ENCODE measurements at regions not wholly inside any gene's neighbourhood (a gene's known extent, or its start where the extent isn't known, plus 50 kb on each side); places are given as distances from the start of the nearest gene placed in this dataset.

DNA sequence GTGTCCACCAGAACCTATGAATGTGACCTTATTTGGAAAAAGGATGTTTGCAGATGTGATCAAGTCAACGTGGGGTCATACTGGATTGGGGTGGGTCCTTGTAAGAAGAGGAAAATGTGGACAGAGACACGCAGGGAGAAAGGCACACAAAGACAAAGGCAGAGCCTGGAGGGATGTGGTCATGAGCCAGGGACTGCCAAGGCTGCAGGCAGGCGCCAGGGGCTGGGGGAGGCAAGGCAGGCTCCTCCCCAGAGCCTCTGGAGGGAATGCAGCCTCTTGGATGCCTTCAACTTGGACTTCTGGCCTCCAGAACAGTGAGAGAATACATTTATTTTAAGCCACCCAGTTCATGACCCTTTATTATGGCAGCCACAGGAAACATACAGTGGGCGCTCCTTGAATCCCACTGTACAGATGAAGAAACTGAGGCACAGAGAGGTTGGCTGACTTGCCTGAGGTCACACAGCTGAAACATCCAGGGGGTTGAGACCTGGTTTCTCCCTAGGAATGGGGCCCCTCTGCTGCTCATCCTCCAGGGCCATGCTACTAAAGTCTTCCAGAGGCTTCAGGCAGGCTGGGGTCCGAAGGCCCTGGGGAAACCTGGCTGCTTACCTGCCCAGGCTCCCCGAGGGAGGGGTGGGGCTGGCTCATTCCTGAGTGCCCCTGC is 99.7 kb downstream of the RFLNA start:
- H3K4me3 ChIP-seq (ENCODE audit: low read depth, low read length): no peak overlapping the region
- no peak for DNase-seq (ENCODE audit: low read depth)
- TF ChIP-seq CTCF (conservative IDR thresholded peaks at IDR 0.05; ENCODE audit: low read depth, low read length): no peak

DNA sequence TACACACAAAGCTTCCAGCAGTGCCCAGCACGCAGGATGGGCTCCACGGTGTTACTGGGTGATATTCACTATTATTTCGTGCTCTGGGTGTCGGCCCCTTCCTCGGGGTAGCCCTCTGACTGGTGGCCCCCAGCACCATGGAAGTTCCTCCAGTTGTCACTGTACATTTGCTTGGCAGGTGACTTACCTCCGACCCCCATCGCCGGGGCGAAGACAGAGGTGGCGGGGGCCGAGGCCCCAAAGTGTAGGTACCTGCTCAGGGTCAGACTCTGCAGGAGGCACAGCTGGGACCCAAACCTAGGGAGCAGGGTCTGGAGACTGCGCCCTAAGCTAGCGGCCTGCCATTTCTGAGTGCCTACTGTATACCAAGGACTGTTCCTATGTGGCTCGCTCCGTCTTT is 98.9 kb downstream of the RFLNA start:
- H3K4me3 ChIP-seq (ENCODE audit: low read depth, low read length): no peak overlapping the region
- TF ChIP-seq CTCF (conservative IDR thresholded peaks at IDR 0.05; ENCODE audit: low read depth, low read length): no peak
- DNase-seq (ENCODE audit: low read depth): no peak

GRCh38 chr12:124393414-124393790 is 98.5 kb downstream of the RFLNA start:
- no peak for DNase-seq (ENCODE audit: low read depth)
- no peak overlapping the region for H3K4me3 ChIP-seq (ENCODE audit: low read depth, low read length)
- no peak for TF ChIP-seq CTCF (conservative IDR thresholded peaks at IDR 0.05; ENCODE audit: low read depth, low read length)

- no peak overlapping the region for H3K4me3 ChIP-seq (ENCODE audit: low read depth, low read length)
- no peak for TF ChIP-seq CTCF (conservative IDR thresholded peaks at IDR 0.05; ENCODE audit: low read depth, low read length)
- DNase-seq (ENCODE audit: low read depth): no peak
Observed at GRCh38 chr12:124392667-124393413, 97.9 kb downstream of the RFLNA start.

DNA sequence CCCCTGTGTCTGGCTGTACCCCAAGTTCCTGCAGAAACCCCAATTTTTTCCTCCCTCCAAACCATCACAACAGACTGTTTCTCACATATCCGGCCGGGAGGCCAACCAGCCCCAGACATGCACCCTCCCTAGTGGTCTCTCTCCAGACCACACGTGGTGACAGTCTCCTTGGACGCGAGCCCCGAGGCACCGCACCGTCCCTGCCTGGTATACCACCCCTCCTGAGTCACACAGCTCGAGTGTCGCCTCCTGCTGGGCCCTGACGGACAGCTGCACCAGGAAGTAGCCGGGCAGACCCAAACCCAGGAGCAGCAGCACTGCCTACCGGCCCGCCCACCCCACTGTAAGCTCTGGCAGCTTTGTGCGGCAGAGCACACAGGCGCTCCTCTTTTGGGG is 97.4 kb downstream of the RFLNA start:
- TF ChIP-seq CTCF (conservative IDR thresholded peaks at IDR 0.05; ENCODE audit: low read depth, low read length): peak; percentile 30
- no peak for DNase-seq (ENCODE audit: low read depth)
- no peak overlapping the region for H3K4me3 ChIP-seq (ENCODE audit: low read depth, low read length)

DNA sequence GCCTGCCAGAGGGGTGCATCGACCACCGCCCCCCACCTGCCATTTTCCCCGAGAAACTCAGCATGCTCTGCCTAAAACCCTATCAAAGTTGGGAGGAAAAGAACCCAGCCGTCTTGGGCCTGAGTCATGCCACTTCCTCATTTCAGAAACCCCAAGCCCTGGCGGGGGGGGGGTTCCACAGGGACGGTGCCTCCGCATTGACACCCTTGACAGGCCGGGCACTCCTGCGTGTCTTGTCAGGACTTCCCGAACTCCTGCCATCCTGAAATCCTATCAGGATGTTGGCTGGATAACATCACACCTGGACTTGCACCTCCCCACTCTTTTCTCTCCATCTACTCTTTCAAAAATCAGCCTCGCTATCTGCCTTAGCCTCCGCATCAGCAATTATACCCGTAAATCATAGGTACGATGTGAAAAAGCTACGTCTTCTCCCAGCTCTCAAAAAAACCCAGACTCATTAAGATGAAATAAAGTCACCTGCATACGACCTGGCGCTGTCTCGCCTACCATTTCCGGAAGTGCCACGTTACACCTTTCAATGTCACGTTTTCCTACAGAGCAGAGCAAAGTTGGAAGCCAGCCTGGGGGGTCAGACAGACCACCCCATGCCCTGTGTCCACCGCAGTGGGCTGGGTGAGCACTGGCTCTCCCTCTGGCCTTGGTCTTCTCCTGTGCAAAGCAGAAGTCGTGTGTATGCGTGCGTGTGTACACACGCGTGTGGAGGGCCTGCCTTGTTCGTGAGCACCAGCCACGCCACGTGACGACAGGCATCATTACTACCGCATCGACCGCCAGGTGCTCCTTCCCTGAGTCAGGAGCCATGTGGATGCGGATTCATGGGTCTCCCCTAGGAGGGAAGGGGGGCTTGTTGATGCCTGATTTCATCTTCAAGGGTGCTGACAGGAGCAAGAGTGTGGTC is 96.7 kb downstream of the RFLNA start:
- no peak for DNase-seq (ENCODE audit: low read depth)
- TF ChIP-seq CTCF (conservative IDR thresholded peaks at IDR 0.05; ENCODE audit: low read depth, low read length): no peak
- no peak overlapping the region for H3K4me3 ChIP-seq (ENCODE audit: low read depth, low read length)

Data from epithelial cell of proximal tubule (primary cell).